H1 (cell line): ENCODE measurements at regions not wholly inside any gene's neighbourhood (a gene's known extent, or its start where the extent isn't known, plus 50 kb on each side); places are given as distances from the start of the nearest gene placed in this dataset.

ENCODE experiments used
- CTBP2 ChIP-seq: IDR thresholded peaks from 2 replicates; pipeline ENCODE4 v1.7.0; 2011; ENCODE audit warnings: borderline replicate concordance, mild to moderate bottlenecking, moderate library complexity, mixed read lengths, low read length; ENCODE audit not compliant: insufficient read depth, insufficient read length
- JUN ChIP-seq: IDR thresholded peaks from 2 replicates; pipeline ENCODE4 v1.6.1; 2011; ENCODE audit warnings: low read depth, mild to moderate bottlenecking, improper control_type of control experiment, low read length
- SIN3A ChIP-seq, 2 experiments: IDR thresholded peaks in 1 of 2; conservative IDR thresholded peaks in 1 of 2; 2 replicates each; pipeline ENCODE4 v1.6.1; 2011 to 2012; ENCODE audit warnings: low read length in 2 of 2, improper control_type of control experiment in 1 of 2, low read depth in 1 of 2, mild to moderate bottlenecking in 1 of 2

GRCh38 chr6:21284706-21285105 is 308.8 kb upstream of the SOX4 start (continued):
- TF ChIP-seq CTBP2 (no peak), SIN3A (conservative IDR thresholded peaks at IDR 0.05 in 1 of 2, IDR thresholded peaks at IDR 0.05 in 1 of 2; ENCODE audit: low read depth in 1 of 2, low read length in 2 of 2) (no peak), JUN (no peak)
